ENCODE measurements at regions not wholly inside any gene's neighbourhood (a gene's known extent, or its start where the extent isn't known, plus 50 kb on each side); places are given as distances from the start of the nearest gene placed in this dataset.

DNA sequence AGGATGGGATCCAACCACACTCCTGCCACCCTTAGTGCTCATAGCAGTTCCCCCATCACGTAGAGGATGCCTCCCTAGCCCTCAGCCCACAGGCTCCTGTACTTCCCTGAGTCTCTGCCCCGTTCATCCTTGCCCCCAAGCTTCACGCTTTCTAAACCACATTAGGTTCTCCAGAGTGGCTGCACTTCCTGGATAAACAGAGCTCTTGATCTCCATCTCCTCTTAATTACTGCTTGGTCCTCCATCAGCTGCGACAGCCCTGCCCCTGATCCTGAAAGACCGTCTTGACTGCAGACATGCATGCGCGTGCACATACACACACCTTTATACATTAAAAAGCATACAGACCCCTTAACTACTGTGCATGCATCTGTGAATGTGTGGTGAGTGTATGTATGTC lies 530.0 kb downstream of the BCL11B start:
- Histone ChIP-seq H3K4me2 (ENCODE audit: low read depth, low read length) (no peak overlapping the region), H3K4me1 (ENCODE audit: insufficient read depth, low read length) (no peaks in the 10 kb centered on the region), H4K20me1 (ENCODE audit: insufficient read depth, low read length) (no peaks in the 10 kb centered on the region), H3K27ac (ENCODE audit: extremely low read length, insufficient read depth, low read length) (no peak overlapping the region), H3K9ac (ENCODE audit: insufficient read depth, low read depth, low read length) (no peak overlapping the region), H3K36me3 (replicated peaks in 1 of 2; ENCODE audit: control insufficient read depth in 1 of 2, insufficient read depth in 2 of 2, low read length in 2 of 2) (no peaks in the 10 kb centered on the region), H3K27me3 (ENCODE audit: control insufficient read depth in 1 of 2, insufficient read depth in 2 of 2, low read length in 2 of 2) (no peaks in the 10 kb centered on the region), H3K4me3 (replicated peaks in 1 of 3; ENCODE audit: insufficient read depth in 1 of 3, low read depth in 2 of 3, low read length in 3 of 3) (no peak overlapping the region), H2AFZ (ENCODE audit: low read length) (no peak overlapping the region), H3K79me2 (ENCODE audit: insufficient read depth, low read length) (no peaks in the 10 kb centered on the region), H3K9me3 (ENCODE audit: low read length) (peaks cover 43% of the 10 kb centered on the region)
- intact Hi-C loops (cut with micrococcal nuclease; ENCODE audit: unreplicated experiment) (no loop called here), in situ Hi-C loops (cut with HindIII; ENCODE audit: extremely low pct_ligation_motif_present, low pct_unique_long_range_greater_than_20kb) (no loop called here)
- TF ChIP-seq, protein P1, sequence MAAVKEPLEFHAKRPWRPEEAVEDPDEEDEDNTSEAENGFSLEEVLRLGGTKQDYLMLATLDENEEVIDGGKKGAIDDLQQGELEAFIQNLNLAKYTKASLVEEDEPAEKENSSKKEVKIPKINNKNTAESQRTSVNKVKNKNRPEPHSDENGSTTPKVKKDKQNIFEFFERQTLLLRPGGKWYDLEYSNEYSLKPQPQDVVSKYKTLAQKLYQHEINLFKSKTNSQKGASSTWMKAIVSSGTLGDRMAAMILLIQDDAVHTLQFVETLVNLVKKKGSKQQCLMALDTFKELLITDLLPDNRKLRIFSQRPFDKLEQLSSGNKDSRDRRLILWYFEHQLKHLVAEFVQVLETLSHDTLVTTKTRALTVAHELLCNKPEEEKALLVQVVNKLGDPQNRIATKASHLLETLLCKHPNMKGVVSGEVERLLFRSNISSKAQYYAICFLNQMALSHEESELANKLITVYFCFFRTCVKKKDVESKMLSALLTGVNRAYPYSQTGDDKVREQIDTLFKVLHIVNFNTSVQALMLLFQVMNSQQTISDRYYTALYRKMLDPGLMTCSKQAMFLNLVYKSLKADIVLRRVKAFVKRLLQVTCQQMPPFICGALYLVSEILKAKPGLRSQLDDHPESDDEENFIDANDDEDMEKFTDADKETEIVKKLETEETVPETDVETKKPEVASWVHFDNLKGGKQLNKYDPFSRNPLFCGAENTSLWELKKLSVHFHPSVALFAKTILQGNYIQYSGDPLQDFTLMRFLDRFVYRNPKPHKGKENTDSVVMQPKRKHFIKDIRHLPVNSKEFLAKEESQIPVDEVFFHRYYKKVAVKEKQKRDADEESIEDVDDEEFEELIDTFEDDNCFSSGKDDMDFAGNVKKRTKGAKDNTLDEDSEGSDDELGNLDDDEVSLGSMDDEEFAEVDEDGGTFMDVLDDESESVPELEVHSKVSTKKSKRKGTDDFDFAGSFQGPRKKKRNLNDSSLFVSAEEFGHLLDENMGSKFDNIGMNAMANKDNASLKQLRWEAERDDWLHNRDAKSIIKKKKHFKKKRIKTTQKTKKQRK (IDR thresholded peaks at IDR 0.05; ENCODE audit: low read length), result no peak
- TF ChIP-seq, protein P2, sequence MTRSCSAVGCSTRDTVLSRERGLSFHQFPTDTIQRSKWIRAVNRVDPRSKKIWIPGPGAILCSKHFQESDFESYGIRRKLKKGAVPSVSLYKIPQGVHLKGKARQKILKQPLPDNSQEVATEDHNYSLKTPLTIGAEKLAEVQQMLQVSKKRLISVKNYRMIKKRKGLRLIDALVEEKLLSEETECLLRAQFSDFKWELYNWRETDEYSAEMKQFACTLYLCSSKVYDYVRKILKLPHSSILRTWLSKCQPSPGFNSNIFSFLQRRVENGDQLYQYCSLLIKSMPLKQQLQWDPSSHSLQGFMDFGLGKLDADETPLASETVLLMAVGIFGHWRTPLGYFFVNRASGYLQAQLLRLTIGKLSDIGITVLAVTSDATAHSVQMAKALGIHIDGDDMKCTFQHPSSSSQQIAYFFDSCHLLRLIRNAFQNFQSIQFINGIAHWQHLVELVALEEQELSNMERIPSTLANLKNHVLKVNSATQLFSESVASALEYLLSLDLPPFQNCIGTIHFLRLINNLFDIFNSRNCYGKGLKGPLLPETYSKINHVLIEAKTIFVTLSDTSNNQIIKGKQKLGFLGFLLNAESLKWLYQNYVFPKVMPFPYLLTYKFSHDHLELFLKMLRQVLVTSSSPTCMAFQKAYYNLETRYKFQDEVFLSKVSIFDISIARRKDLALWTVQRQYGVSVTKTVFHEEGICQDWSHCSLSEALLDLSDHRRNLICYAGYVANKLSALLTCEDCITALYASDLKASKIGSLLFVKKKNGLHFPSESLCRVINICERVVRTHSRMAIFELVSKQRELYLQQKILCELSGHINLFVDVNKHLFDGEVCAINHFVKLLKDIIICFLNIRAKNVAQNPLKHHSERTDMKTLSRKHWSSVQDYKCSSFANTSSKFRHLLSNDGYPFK (CRISPR knock-in tag; IDR thresholded peaks at IDR 0.05; ENCODE audit: borderline replicate concordance), result no peak
- no peak for FAIRE-seq
- BruUV-seq (replicated peaks), result no TSS peak
- ATAC-seq, result no peak
- no peak for DNase-seq (ENCODE audit: low spot score)
- CTCF ChIA-PET (ENCODE audit: low intra/inter-chr PET ratio, low total read pairs), result no interaction called here
- POLR2A ChIA-PET, result no interaction called here
- WGBS (ENCODE audit: low lambda C conversion rate), result 47% methylated on average over 6 of the region's 7 CpGs

Data from HepG2 (cell line).